ENCODE measurements at regions not wholly inside any gene's neighbourhood (a gene's known extent, or its start where the extent isn't known, plus 50 kb on each side); places are given as distances from the start of the nearest gene placed in this dataset.

GRCh38 chr7:77466450-77466849, 50.3 kb upstream of the GSAP start:
- TF ChIP-seq CTCF (IDR thresholded peaks at IDR 0.05): no peak
- no peak for DNase-seq
- no peaks in the 10 kb centered on the region; the same call in 1 of the 2 replicates for H3K27me3 Mint-ChIP-seq (ENCODE audit: insufficient read depth)
- peaks cover 5% of the 10 kb centered on the region; the same call in 1 of the 2 replicates for H3K36me3 Mint-ChIP-seq (ENCODE audit: low read depth)
- no peaks in the 10 kb centered on the region for H3K9me3 Mint-ChIP-seq
- peaks cover 28% of the 10 kb centered on the region for H3K4me1 Mint-ChIP-seq (ENCODE audit: low read depth)
- no peak overlapping the region for H3K27ac Mint-ChIP-seq
- no peak overlapping the region for H3K4me3 Mint-ChIP-seq

Data from HFFc6 (cell line).